Heart left ventricle (tissue), 16 donors: ENCODE measurements at regions not wholly inside any gene's neighbourhood (a gene's known extent, or its start where the extent isn't known, plus 50 kb on each side); places are given as distances from the start of the nearest gene placed in this dataset.

Source experiments
- ATAC-seq, 4 donors: fragments of 200-7000 bp; cut with Tn5 transposase; one replicate each; pipeline ENCODE4 v1.9.1; 2020 to 2022; ENCODE audit warnings: moderate library complexity in 4 of 4, mild to moderate bottlenecking in 3 of 4, moderate number of reproducible peaks in 1 of 4
- DNase-seq, 5 donors: peaks; one replicate each; pipeline ENCODE4 v3.0.0-alpha.2; 2020
- H3K27ac ChIP-seq, 12 donors: fragments of 200-600 bp; sonication (generic) in 4 of 12; one replicate each; pipeline versions ENCODE4 v1.5.0 to v1.8.0; 2016 to 2022; ENCODE audit warnings: mild to moderate bottlenecking in 2 of 12
- H3K27me3 ChIP-seq, 9 donors: fragments of 200-600 bp; sonication (generic) in 2 of 9; one replicate each; pipeline versions ENCODE4 v1.5.1 to v1.8.0; 2016 to 2022; ENCODE audit warnings: mild to moderate bottlenecking in 3 of 9
- H3K36me3 ChIP-seq, 9 donors: fragments of 200-600 bp; sonication (generic) in 2 of 9; one replicate each; pipeline versions ENCODE4 v1.5.0 to v1.8.0; 2018 to 2022; ENCODE audit warnings: mild to moderate bottlenecking in 2 of 9
- H3K4me1 ChIP-seq, 12 donors: fragments of 200-600 bp; sonication (generic) in 4 of 12; one replicate each; pipeline versions ENCODE4 v1.5.0 to v1.8.0; 2016 to 2022; ENCODE audit warnings: mild to moderate bottlenecking in 3 of 12
- H3K4me3 ChIP-seq, 12 donors: fragments of 200-600 bp; sonication (generic) in 4 of 12; one replicate each; pipeline versions ENCODE4 v1.5.0 to v1.8.0; 2017 to 2022; ENCODE audit warnings: mild to moderate bottlenecking in 9 of 12, moderate library complexity in 4 of 12
- H3K9me3 ChIP-seq, 12 donors: fragments of 200-600 bp; sonication (generic) in 4 of 12; one replicate each; pipeline versions ENCODE4 v1.5.0 to v1.8.0; 2016 to 2022; ENCODE audit warnings: mild to moderate bottlenecking in 1 of 12
- POLR2A ChIP-seq, 2 donors: fragments of 450-650 bp; IDR thresholded peaks; one replicate each; pipeline ENCODE4 v1.6.1; 2017; ENCODE audit warnings: antibody characterized with exemption in 2 of 2, mild to moderate bottlenecking in 2 of 2, moderate library complexity in 2 of 2
- WGBS, 4 donors: extraction: QIAGEN DNeasy Blood & Tissue Kit in 2 of 4; methylation state at CpG; one replicate each; pipeline versions ENCODE4 v1.1.5 to v1.1.7; 2013 to 2018; 5-methylcytosine and 5-hydroxymethylcytosine counted together
- intact Hi-C, 10 donors: fragments of 100-400 bp; cut with DNase I; formaldehyde crosslinking; loops; one replicate each; pipeline versions ENCODE4 v1.11.1 to v1.14.2; 2022
- TF ChIP-seq, protein P1 (sequence below), 12 donors: fragments of 200-600 bp; sonication (generic) in 4 of 12; IDR thresholded peaks; one replicate each; pipeline versions ENCODE4 v1.5.0 to v1.8.0; 2018 to 2022; ENCODE audit warnings: antibody characterized with exemption in 12 of 12, mild to moderate bottlenecking in 5 of 12
- donor health status: ischemic (EF 13 %, LVEDD 7.1; RV severe dilation, severe dysfunction).
- donor health status: healthy with polysubstance abuse.
- donor health status: DM: no; HTN: yes; CAD: no.
- donor health status: DM: no; HTN: no; CAD: no.
- donor health status: ischemic (EF 25% LVEDD 6.9; RV normal size, moderate dysfunction).
- donor health status: ischemic (EF 25% LVEDD 5.7; RV mildly dilated, moderate dysfunction).
- donor health status: healthy.
- donor health status: DM: yes; HTN: yes; CAD: no.
- donor health status: ischemic (EF 35%, LVEDD 5.7; RV mildly dilated, moderate dysfunction).
- donor health status: nonischemic (EF 11% LVEDD 7.7; RV severe dilation, severe dysfunction).
- donor health status: DM: yes; HTN: yes; CAD: no.
- donor health status: PGD.
- donor health status: ischemic (EF 29% LVEDD 5.4; RV normal size, mild dysfunction).
- donor health status: nonischemic (EF 23%, LVEDD 6.1; RV moderate dilation, normal function).

GRCh38 chr4:187307131-187307530 lies 583.5 kb upstream of the FAT1 start:
- peaks cover 0 to 7% (median 0%) of the 10 kb centered on the region in 12 donors for H3K9me3 ChIP-seq
- H3K4me3 ChIP-seq: no peak overlapping the region
- H3K4me1 ChIP-seq: peaks cover 0 to 5% (median 0%) of the 10 kb centered on the region in 12 donors
- H3K27ac ChIP-seq: no peak overlapping the region
- intact Hi-C loops: no loop called here
- H3K27me3 ChIP-seq: no peaks in the 10 kb centered on the region
- H3K36me3 ChIP-seq: no peaks in the 10 kb centered on the region
- no peak for DNase-seq
- 68 to 80% (median 75%) methylated on average over 2 of the region's 2 CpGs for WGBS, 4 donors
- no peak for ATAC-seq
- no peak for TF ChIP-seq POLR2A (IDR thresholded peaks at IDR 0.05)
- TF ChIP-seq, protein P1, sequence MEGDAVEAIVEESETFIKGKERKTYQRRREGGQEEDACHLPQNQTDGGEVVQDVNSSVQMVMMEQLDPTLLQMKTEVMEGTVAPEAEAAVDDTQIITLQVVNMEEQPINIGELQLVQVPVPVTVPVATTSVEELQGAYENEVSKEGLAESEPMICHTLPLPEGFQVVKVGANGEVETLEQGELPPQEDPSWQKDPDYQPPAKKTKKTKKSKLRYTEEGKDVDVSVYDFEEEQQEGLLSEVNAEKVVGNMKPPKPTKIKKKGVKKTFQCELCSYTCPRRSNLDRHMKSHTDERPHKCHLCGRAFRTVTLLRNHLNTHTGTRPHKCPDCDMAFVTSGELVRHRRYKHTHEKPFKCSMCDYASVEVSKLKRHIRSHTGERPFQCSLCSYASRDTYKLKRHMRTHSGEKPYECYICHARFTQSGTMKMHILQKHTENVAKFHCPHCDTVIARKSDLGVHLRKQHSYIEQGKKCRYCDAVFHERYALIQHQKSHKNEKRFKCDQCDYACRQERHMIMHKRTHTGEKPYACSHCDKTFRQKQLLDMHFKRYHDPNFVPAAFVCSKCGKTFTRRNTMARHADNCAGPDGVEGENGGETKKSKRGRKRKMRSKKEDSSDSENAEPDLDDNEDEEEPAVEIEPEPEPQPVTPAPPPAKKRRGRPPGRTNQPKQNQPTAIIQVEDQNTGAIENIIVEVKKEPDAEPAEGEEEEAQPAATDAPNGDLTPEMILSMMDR (IDR thresholded peaks at IDR 0.05): no peak

- H3K4me1 ChIP-seq: no peaks in the 10 kb centered on the region
- intact Hi-C loops: no loop called here
- no peak for TF ChIP-seq POLR2A (IDR thresholded peaks at IDR 0.05)
- TF ChIP-seq, protein P1 (IDR thresholded peaks at IDR 0.05): no peak
Measured at GRCh38 chr4:187309456-187309855, 585.8 kb upstream of the FAT1 start.

DNA sequence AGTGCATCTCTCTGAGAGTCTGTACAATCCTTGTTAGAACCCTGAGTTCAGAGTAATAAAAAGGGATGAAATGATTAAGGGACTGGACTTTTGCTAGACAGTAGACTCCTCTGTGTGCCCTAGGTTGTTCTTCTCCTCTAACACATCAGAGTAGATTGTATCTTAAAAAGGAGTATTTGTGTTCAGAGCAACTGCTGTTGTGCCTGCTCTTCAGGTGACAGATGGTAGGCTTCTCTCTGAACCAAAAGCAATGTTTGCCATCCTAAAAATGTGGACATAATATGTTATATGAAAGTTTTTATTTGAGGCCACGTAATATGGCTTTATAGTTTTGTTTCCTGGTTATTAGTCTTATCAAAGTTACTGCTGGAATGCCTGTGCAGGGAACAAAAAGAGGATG lies 588.6 kb upstream of the FAT1 start:
- TF ChIP-seq, protein P1 (IDR thresholded peaks at IDR 0.05): no peak
- no peak for TF ChIP-seq POLR2A (IDR thresholded peaks at IDR 0.05)
- Histone ChIP-seq H3K4me1 (no peaks in the 10 kb centered on the region), H3K4me3 (no peak overlapping the region), H3K36me3 (no peaks in the 10 kb centered on the region), H3K27me3 (no peaks in the 10 kb centered on the region), H3K9me3 (peaks cover 0 to 7% (median 0%) of the 10 kb centered on the region in 12 donors), H3K27ac (no peak overlapping the region)
- intact Hi-C loops: no loop called here
- ATAC-seq: no peak
- 57 to 74% (median 64%) methylated on average over 1 of the region's 1 CpG for WGBS, 4 donors
- DNase-seq: no peak

More at GRCh38 chr4:187309456-187309855, 585.8 kb upstream of the FAT1 start:
- Histone ChIP-seq H3K4me3 (no peak overlapping the region), H3K27ac (no peak overlapping the region), H3K36me3 (no peaks in the 10 kb centered on the region), H3K9me3 (peaks cover 0 to 7% (median 0%) of the 10 kb centered on the region in 12 donors), H3K27me3 (no peaks in the 10 kb centered on the region)
- no peak for DNase-seq
- WGBS, 4 donors: 61 to 82% (median 76%) methylated on average over 3 of the region's 3 CpGs
- ATAC-seq: no peak

DNA sequence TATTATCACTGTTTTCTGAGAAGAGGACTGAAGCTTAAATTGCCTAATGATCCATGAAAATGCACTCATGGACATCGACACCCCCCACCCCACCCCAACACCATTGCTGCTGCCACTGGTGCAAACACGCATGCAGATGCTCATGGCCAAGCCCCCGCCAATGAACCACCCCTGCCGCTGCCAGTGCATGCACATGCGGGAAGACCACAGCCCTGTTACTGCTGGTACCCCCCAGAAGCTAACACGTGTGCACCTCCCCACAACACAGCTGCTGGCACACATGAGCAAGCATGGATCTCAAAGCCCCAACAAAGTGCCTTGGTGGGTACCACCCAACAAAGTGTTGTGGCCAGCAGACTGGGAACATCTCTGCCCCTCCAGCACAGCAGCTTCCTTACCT lies 594.1 kb upstream of the FAT1 start:
- H3K4me1 ChIP-seq: no peaks in the 10 kb centered on the region
- ATAC-seq (no peak), DNase-seq (no peak)
- H3K27ac ChIP-seq: no peak overlapping the region
- intact Hi-C loops: no loop called here
- H3K4me3 ChIP-seq: no peak overlapping the region
- H3K27me3 ChIP-seq: no peaks in the 10 kb centered on the region
- WGBS, 4 donors: 88 to 93% (median 89%) methylated on average over 6 of the region's 6 CpGs
- H3K36me3 ChIP-seq: no peaks in the 10 kb centered on the region
- TF ChIP-seq POLR2A (IDR thresholded peaks at IDR 0.05): no peak
- TF ChIP-seq, protein P1 (IDR thresholded peaks at IDR 0.05): no peak
- H3K9me3 ChIP-seq: peaks cover 0 to 7% (median 0%) of the 10 kb centered on the region in 12 donors
